GM19193 (cell line): ENCODE measurements at regions not wholly inside any gene's neighbourhood (a gene's known extent, or its start where the extent isn't known, plus 50 kb on each side); places are given as distances from the start of the nearest gene placed in this dataset.

ENCODE experiments used
- POLR2A ChIP-seq: IDR thresholded peaks from 4 replicates; pipeline ENCODE4 v1.6.1; 2011; ENCODE audit not compliant: insufficient read depth, insufficient read length; ENCODE audit errors: extremely low read depth

- TF ChIP-seq POLR2A = no peak
These were observed 216.2 kb upstream of the THBS1 start for GRCh38 chr15:39364721-39365120.

DNA sequence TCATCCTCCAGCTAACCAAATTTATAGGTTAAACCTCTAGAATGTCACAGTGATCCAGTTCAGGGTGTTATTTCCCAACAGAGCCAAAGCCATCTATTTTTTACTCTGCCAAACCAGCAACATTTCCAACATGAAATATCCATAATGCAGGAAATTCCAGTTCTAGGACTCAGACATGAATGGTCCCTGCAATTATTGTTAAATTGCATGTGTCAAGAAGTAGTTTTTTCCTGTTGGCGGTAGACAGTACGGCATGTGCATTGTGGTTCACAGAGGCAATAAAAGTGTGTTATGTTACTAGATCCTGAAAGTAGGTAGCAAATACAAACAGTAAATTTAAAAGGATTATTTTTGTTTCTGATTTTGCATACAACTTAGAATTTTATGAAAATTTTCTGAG is 215.7 kb upstream of the THBS1 start:
- no peak for TF ChIP-seq POLR2A

DNA sequence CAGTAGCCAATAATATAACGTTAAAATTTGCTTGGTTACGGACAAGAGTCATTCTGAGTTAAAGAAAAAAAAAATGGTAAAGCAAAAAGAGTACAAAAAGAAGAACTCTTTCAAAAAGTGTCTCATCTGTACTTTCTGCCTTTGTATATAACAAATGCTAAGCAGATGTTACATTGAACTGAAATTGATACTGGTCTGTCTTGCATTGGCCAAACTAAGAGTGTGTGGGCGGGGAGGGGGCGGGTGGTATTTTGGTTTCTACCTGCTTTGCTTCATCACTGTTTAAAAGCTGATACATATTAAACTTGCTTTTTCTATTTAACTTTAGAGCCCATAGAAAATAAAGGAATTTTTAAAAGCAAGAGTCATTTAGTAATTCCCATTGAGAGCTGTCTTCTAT is 215.0 kb upstream of the THBS1 start:
- no peak for TF ChIP-seq POLR2A

GRCh38 chr15:39367596-39367995 is 213.3 kb upstream of the THBS1 start:
- TF ChIP-seq POLR2A = no peak

DNA sequence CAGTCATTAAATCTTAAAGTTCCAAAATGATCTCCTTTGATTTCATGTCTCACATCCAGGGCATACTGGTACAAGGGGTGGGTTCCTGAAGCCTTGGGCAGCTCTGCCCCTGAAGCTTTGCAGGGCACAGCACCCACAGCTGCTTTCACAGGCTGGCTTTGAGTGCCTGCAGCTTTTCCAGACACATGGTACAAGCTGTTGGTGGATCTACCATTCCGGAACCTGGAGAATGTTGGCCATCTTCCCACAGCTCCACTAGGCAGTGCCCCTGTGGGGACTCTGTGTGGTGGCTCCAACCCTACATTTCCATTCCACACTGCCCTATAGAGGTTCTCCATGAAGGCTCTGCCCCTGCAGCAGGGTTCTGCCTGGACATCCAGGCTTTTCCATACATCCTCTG is 211.1 kb upstream of the THBS1 start:
- no peak for TF ChIP-seq POLR2A

GRCh38 chr15:39376371-39376909 is 204.4 kb upstream of the THBS1 start:
- no peak for TF ChIP-seq POLR2A

DNA sequence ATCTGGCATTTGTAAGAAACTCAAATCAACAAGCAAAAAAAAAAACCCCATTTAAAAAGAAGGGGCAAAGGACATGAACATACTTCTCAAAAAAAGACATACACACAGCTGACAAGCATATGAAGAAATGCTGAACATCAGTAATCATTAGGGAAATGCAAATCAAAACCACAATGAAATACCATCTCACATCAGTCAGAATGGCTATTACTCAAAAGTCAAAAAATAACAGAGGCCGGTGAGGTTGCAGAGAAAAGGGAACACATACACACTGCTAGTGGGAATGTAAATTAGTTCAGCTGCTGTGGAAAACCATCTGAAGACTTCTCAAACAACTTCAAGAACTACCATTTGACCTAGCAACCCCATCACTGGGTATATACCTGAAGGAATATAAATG is 199.4 kb upstream of the THBS1 start:
- TF ChIP-seq POLR2A = no peak

GRCh38 chr15:39388118-39388517 is 192.8 kb upstream of the THBS1 start:
- TF ChIP-seq POLR2A = no peak

DNA sequence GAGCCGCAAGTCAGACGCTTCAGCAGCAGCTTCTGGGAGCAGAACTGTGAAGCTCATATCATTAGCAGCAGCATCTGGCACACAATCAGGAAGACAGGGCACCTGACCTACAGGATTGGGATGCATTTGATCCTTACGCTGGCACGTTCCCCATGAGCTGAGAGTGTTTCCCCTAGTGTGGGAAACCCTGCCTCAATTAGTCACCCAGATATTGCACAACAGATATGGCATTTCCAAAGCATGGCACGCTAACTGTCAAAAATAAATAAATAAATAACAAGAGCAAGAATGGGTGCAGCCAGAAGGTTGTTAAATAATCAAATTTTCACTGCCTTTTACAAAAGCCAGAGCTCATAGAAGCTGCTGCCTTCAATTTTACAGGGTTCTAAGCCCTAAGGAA is 189.6 kb upstream of the THBS1 start:
- no peak for TF ChIP-seq POLR2A

- no peak for TF ChIP-seq POLR2A
These were observed 188.3 kb upstream of the THBS1 start for GRCh38 chr15:39392469-39393047.

GRCh38 chr15:39393575-39394335 is 187.1 kb upstream of the THBS1 start:
- TF ChIP-seq POLR2A = no peak

DNA sequence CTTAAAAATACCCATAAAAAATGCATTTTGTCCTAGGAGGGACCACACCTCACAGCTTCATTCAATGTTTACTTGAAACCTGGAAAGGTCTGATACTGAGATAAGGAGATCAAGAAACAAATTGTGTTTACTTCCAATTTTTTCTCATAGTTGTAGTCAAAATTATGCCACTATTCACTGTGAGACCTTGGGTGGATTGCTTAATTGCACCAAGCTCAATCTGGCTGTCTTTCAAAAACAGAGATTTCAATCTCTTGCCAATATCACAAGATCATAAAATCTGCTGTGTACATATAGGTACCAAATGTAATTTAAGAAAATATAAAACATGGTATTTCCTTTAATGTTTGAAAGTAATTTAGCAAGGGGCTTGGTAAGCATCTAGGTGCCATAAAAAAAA is 186.4 kb upstream of the THBS1 start:
- no peak for TF ChIP-seq POLR2A

DNA sequence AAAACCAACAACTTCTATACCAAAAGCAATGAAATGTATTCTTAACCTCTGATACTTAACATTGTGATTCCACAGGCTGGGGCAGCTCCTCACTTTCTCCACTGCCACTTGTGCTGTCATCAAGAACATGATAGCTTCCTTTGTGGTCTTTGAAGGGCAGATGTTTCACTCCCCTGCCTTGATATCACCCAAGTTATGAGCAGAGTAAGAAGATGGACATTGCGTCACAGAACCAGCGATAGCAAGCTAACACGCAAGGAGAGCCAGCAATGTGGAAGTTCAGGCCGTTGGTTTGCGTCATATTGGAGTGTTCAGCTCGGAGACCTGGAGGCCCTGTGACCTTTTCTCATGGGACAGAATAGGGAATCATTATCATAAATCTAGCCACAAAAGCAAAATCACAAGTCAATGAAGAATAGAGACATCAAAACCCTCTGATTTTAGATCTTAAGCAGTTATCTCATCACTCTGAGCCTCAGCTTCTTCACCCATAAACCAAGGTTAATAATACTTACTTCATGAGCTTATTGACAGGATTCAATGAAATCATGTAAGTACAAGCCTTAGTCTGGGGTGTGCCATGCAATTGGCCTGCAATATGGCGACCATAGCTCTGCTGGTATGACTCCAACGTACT is 183.8 kb upstream of the THBS1 start:
- no peak for TF ChIP-seq POLR2A

DNA sequence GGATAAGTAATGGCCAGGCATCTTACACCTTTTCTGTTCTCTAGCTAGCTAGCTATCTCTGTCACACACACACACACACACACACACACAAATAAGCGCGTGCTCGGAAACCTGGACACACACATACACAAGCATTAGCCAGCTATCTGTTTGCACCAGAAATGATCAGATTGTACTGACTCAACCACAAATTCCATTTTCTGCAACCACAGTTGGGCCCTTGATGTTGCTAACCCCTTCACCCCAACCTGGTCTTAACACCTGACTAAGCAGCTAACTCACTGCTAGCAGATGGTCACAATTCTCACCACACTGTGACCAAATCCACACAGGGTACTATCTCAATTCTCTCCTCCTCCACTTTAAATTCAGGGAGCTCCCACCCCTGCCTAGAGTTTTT is 183.0 kb upstream of the THBS1 start:
- TF ChIP-seq POLR2A = no peak

DNA sequence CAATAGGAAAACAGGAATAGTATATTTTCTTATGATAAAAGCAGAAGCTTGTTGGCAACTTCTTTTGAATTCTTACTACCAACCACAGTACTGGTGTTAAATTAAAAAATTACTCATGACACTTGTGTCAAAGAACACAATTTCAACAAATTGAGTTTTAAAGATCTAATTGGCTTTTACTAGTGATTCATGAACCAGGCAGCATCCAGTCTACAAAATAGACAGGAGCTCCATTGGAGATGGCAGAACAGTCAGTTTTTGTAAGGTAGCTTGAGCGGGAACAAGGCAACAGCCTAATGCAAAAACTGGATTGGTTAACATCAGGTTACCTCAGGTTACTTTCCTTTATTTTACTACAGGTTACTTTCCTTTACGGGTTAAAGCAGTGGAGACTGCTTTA is 181.3 kb upstream of the THBS1 start:
- no peak for TF ChIP-seq POLR2A

DNA sequence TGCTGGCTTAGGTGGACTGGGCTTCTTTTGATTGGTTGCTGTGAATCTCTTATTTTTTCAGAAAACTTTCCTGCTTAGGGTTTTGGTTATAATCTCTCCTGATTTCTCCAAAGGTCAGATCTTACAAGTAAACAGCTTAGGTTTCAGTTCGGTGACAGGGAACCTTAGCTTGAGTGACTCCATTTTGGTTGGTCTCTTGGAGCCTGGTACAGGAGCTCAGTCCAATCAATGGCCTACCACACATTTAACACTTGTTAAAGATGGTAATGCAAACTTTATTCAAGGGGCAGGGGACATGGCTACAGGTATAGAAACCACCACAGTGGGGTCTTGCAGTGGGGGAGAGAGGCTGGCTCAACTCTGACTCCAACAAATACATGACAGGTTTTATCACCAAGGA is 180.9 kb upstream of the THBS1 start:
- TF ChIP-seq POLR2A = no peak
